ENCODE measurements at regions not wholly inside any gene's neighbourhood (a gene's known extent, or its start where the extent isn't known, plus 50 kb on each side); places are given as distances from the start of the nearest gene placed in this dataset.
"Not testable (repeated sequence)": the region's sequence is repeated elsewhere in the genome, so short reads cannot be mapped to it uniquely, and the experiment has no call there.

- CTCF ChIA-PET: interaction anchor here (0.6 kb wide), 1 partner anchor 796 kb away, joined by 3 read pairs; no protein-coding TSS in a partner anchor
- POLR2A ChIA-PET: no interaction called here
- TF ChIP-seq CTCF (IDR thresholded peaks at IDR 0.05; ENCODE audit: insufficient read depth, low read length, missing control alignments): no peak
- no peak for DNase-seq (ENCODE audit: low read depth, low spot score)
- H3K4me3 ChIP-seq (ENCODE audit: low read depth, low read length): no peak overlapping the region
Observed at GRCh38 chr1:187847531-187847930, 1018.8 kb downstream of the PLA2G4A start.

GRCh38 chr1:187848321-187848720 is 1019.6 kb downstream of the PLA2G4A start:
- no peak overlapping the region for H3K4me3 ChIP-seq (ENCODE audit: low read depth, low read length)
- ChIA-PET POLR2A (no interaction called here), CTCF (interaction anchor here (0.6 kb wide), 1 partner anchor 796 kb away, joined by 3 read pairs; no protein-coding TSS in a partner anchor)
- TF ChIP-seq CTCF (IDR thresholded peaks at IDR 0.05; ENCODE audit: insufficient read depth, low read length, missing control alignments): no peak
- DNase-seq (ENCODE audit: low read depth, low spot score): no peak

DNA sequence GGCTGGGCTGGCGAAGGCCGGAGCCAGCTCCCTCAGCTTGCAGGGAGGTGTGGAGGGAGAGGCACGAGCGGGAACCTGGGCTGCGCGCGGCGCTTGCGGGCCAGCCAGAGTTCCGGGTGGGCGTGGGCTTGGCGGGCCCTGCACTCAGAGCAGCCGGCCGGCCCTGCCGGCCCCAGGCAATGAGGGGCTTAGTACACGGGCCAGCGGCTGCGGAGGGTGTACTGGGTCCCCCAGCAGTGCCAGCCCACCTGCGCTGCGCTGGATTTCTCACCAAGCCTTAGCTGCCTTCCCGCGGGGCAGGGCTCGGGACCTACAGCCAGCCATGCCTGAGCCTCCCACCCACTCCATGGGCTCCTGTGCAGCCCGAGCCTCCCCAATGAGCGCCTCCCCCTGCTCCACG is 1021.4 kb downstream of the PLA2G4A start:
- CTCF ChIA-PET; POLR2A ChIA-PET; DNase-seq (ENCODE audit: low read depth, low spot score); H3K4me3 ChIP-seq (ENCODE audit: low read depth, low read length): not testable (repeated sequence)

GRCh38 chr1:187853505-187853904 is 1024.8 kb downstream of the PLA2G4A start:
- TF ChIP-seq CTCF (IDR thresholded peaks at IDR 0.05; ENCODE audit: insufficient read depth, low read length, missing control alignments): no peak
- POLR2A ChIA-PET: no interaction called here
- DNase-seq (ENCODE audit: low read depth, low spot score): no peak
- CTCF ChIA-PET: interaction anchor here (1.3 kb wide), 1 partner anchor 10 kb away, joined by 3 read pairs; no protein-coding TSS in a partner anchor
- H3K4me3 ChIP-seq (ENCODE audit: low read depth, low read length): no peak overlapping the region

DNA sequence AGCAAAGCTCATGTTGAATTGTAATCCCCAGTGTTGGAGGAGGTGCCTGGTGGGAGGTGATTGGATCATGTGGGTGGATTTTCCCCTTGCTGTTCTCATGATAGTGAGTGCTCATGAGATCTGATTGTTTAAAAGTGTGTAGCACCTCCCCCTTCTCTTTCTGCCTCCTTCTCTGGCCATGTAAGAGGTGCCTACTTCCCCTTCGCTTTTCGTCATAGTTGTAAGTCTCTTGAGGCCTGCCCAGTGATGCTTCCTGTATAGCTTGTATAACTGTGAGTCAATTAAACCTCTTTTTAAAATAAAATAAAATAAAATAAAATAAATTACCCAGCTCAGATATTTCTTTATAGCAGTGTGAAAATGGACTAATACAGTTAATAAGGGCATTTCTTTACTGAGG is 1025.7 kb downstream of the PLA2G4A start:
- no peak for TF ChIP-seq CTCF (IDR thresholded peaks at IDR 0.05; ENCODE audit: insufficient read depth, low read length, missing control alignments)
- no peak overlapping the region for H3K4me3 ChIP-seq (ENCODE audit: low read depth, low read length)
- POLR2A ChIA-PET: no interaction called here
- CTCF ChIA-PET: interaction anchor here (1.3 kb wide), 1 partner anchor 9 kb away, joined by 3 read pairs; no protein-coding TSS in a partner anchor
- no peak for DNase-seq (ENCODE audit: low read depth, low spot score)

- no peak for TF ChIP-seq CTCF (IDR thresholded peaks at IDR 0.05; ENCODE audit: insufficient read depth, low read length, missing control alignments)
- CTCF ChIA-PET: no interaction called here
- no peak overlapping the region for H3K4me3 ChIP-seq (ENCODE audit: low read depth, low read length)
- POLR2A ChIA-PET: no interaction called here
- no peak for DNase-seq (ENCODE audit: low read depth, low spot score)
Observed at GRCh38 chr1:187862506-187862905, 1033.8 kb downstream of the PLA2G4A start.

GRCh38 chr1:187870552-187870951 is 1041.8 kb downstream of the PLA2G4A start:
- no peak overlapping the region for H3K4me3 ChIP-seq (ENCODE audit: low read depth, low read length)
- CTCF ChIA-PET: no interaction called here

More at GRCh38 chr1:187870552-187870951, 1041.8 kb downstream of the PLA2G4A start:
- POLR2A ChIA-PET: no interaction called here
- no peak for DNase-seq (ENCODE audit: low read depth, low spot score)
- no peak for TF ChIP-seq CTCF (IDR thresholded peaks at IDR 0.05; ENCODE audit: insufficient read depth, low read length, missing control alignments)
